ENCODE measurements at regions not wholly inside any gene's neighbourhood (a gene's known extent, or its start where the extent isn't known, plus 50 kb on each side); places are given as distances from the start of the nearest gene placed in this dataset.

DNA sequence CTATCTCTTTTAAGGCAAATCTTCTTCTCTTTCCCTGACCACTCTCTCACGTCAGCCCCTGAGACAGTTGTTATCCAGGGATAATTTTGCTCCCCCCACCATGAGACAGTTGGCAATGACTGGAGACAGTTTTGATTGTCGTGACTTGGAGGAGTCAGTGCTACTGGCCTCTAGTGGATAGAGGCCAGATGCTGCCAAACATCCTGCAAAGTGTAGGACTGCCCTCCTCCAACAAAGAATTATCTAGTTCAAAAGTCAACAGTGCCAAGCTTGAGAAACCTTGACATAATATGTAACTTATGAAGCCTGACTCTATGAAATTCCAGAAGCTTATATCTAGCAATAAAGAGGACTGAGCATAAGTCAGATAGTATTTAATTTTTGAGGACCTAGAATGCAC is 502.1 kb upstream of the IGFBP7 start:
- Histone ChIP-seq H3K36me3 (no peaks in the 10 kb centered on the region), H3K27me3 (no peaks in the 10 kb centered on the region), H3K4me1 (no peaks in the 10 kb centered on the region), H3K4me3 (no peak overlapping the region), H3K9me3 (no peaks in the 10 kb centered on the region), H3K27ac (no peak overlapping the region)
- 29% methylated on average over 2 of the region's 2 CpGs for WGBS, 2 donors (ENCODE audit: low coverage in 1 of 2)
- in situ Hi-C loops (cut with MboI; ENCODE audit: low pct_ligation_motif_present in 1 of 4, low pct_unique_long_range_greater_than_20kb in 1 of 4, low sequenced_read_pairs in 3 of 4) (no loop called here), intact Hi-C loops (cut with DNase I; ENCODE audit: low total_unique reads) (no loop called here)
- peak; percentile 9 for DNase-seq
- no peak for TF ChIP-seq EP300 (IDR thresholded peaks at IDR 0.05; ENCODE audit: low read depth)
- TF ChIP-seq, protein P1, sequence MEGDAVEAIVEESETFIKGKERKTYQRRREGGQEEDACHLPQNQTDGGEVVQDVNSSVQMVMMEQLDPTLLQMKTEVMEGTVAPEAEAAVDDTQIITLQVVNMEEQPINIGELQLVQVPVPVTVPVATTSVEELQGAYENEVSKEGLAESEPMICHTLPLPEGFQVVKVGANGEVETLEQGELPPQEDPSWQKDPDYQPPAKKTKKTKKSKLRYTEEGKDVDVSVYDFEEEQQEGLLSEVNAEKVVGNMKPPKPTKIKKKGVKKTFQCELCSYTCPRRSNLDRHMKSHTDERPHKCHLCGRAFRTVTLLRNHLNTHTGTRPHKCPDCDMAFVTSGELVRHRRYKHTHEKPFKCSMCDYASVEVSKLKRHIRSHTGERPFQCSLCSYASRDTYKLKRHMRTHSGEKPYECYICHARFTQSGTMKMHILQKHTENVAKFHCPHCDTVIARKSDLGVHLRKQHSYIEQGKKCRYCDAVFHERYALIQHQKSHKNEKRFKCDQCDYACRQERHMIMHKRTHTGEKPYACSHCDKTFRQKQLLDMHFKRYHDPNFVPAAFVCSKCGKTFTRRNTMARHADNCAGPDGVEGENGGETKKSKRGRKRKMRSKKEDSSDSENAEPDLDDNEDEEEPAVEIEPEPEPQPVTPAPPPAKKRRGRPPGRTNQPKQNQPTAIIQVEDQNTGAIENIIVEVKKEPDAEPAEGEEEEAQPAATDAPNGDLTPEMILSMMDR (IDR thresholded peaks at IDR 0.05), result peak in 2 of 5 experiments; percentile 12 to 24

DNA sequence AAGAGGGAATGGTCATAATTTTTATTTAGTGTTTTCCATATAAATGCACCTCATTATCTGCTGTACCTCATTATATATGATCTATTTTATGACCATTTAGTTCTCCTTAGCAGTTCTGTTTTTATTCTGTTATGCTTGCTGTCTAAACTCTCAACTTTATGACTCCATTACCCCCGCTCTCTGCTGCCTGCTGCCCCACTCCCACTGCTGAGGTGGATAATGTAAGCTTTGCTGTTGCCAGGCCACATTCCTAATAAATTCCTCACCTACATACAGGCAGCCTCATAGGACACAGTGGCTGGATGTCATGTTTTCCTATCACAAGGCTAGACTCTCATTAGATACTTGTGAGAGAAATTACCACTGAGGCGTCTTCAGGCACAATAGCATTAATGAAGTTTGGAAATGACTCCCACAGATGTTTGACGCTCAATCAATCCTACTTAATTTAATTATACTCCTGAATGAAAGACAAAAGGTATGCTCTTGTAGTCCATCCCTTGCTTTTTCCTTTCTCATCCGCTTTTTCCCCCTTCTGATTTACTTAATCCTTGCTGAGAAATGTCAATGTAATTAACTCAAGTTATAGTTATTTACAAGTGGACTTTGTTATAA is 497.5 kb upstream of the IGFBP7 start:
- in situ Hi-C loops (cut with MboI; ENCODE audit: low pct_ligation_motif_present in 1 of 4, low pct_unique_long_range_greater_than_20kb in 1 of 4, low sequenced_read_pairs in 3 of 4), result no loop called here
- H3K4me1 ChIP-seq, result no peaks in the 10 kb centered on the region
- H3K9me3 ChIP-seq, result no peaks in the 10 kb centered on the region
- H3K4me3 ChIP-seq, result no peak overlapping the region
- TF ChIP-seq, protein P1 (IDR thresholded peaks at IDR 0.05), result no peak
- TF ChIP-seq EP300 (IDR thresholded peaks at IDR 0.05; ENCODE audit: low read depth), result no peak
- no peak for TF ChIP-seq POLR2A (IDR thresholded peaks at IDR 0.05)
- no peak for TF ChIP-seq POLR2AphosphoS5 (IDR thresholded peaks at IDR 0.05)
- 65 to 81% methylated on average over 4 of the region's 4 CpGs for WGBS, 2 donors (ENCODE audit: low coverage in 1 of 2)
- no peak for DNase-seq
- no peaks in the 10 kb centered on the region for H3K36me3 ChIP-seq
- no peaks in the 10 kb centered on the region for H3K27me3 ChIP-seq
- H3K27ac ChIP-seq, result no peak overlapping the region
- intact Hi-C loops (cut with DNase I; ENCODE audit: low total_unique reads), result no loop called here

DNA sequence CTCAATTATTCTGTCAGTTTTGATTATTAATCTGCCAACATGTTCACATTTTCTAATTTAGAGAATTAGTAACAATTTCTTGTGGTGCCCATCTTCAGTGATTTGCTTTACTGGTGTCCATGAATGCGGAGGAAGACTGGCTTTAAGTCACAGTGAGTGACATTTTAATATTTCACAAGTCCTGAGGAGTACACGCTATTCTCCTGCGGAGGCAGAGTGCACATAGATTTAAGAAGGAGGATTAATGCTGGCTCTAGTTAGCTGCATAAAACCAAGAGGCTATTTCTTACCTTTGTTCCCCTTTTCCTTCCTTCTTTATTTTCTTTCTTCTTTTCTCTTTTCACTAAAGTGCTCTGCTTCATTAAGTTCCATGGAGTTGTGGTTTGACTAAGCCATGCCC is 495.2 kb upstream of the IGFBP7 start:
- Histone ChIP-seq H3K9me3 (no peaks in the 10 kb centered on the region), H3K36me3 (no peaks in the 10 kb centered on the region), H3K4me3 (no peak overlapping the region), H3K27ac (no peak overlapping the region), H3K4me1 (no peaks in the 10 kb centered on the region), H3K27me3 (no peaks in the 10 kb centered on the region)
- intact Hi-C loops (cut with DNase I; ENCODE audit: low total_unique reads) (no loop called here), in situ Hi-C loops (cut with MboI; ENCODE audit: low pct_ligation_motif_present in 1 of 4, low pct_unique_long_range_greater_than_20kb in 1 of 4, low sequenced_read_pairs in 3 of 4) (no loop called here)
- 95 to 96% methylated on average over 3 of the region's 3 CpGs for WGBS, 2 donors (ENCODE audit: low coverage in 1 of 2)
- no peak for DNase-seq
- TF ChIP-seq, protein P1 (IDR thresholded peaks at IDR 0.05), result no peak
- TF ChIP-seq EP300 (IDR thresholded peaks at IDR 0.05; ENCODE audit: low read depth), result no peak

DNA sequence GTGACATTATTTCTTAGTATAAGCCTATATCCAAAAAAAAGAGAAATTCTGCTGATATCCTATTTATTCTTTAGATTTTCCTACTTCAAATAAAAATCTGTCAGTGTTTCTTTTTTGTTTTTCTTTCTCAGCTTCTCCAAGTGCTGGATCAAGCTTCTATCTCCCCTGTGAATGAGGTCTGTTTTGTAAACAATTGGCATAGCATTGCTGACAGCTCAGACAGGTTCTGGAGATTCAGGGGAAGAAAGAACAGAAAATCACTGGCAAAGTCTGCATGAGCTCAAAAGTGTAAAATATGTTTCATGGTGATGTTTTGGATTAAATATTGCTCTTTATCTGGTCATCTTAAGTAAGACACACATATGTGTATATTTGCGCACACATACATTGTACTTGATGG is 492.0 kb upstream of the IGFBP7 start:
- no peak for DNase-seq
- 93% methylated on average over 1 of the region's 1 CpG; no CpG with 5 or more reads in 1 of the 2 donors for WGBS, 2 donors (ENCODE audit: low coverage in 1 of 2)
- H3K36me3 ChIP-seq, result no peaks in the 10 kb centered on the region
- no peaks in the 10 kb centered on the region for H3K4me1 ChIP-seq
- TF ChIP-seq POLR2A (IDR thresholded peaks at IDR 0.05) (no peak), POLR2AphosphoS5 (IDR thresholded peaks at IDR 0.05) (no peak), EP300 (IDR thresholded peaks at IDR 0.05; ENCODE audit: low read depth) (no peak)
- TF ChIP-seq, protein P1 (IDR thresholded peaks at IDR 0.05), result no peak
- no peak overlapping the region for H3K4me3 ChIP-seq
- no peak overlapping the region for H3K27ac ChIP-seq
- H3K9me3 ChIP-seq, result no peaks in the 10 kb centered on the region
- in situ Hi-C loops (cut with MboI; ENCODE audit: low pct_ligation_motif_present in 1 of 4, low pct_unique_long_range_greater_than_20kb in 1 of 4, low sequenced_read_pairs in 3 of 4), result no loop called here
- H3K27me3 ChIP-seq, result no peaks in the 10 kb centered on the region
- intact Hi-C loops (cut with DNase I; ENCODE audit: low total_unique reads), result loop anchor here (1.0 to 5.0 kb wide), 2 partner anchors 14 to 1580 kb away; no protein-coding TSS in a partner anchor

Data from transverse colon (tissue), 4 donors.